Activated CD8-positive, alpha-beta memory T cell treated with anti-CD3 and anti-CD28 coated beads, Interleukin-2, amount 50 U/mL, for 48 hours (primary cell): ENCODE measurements at regions not wholly inside any gene's neighbourhood (a gene's known extent, or its start where the extent isn't known, plus 50 kb on each side); places are given as distances from the start of the nearest gene placed in this dataset.

Experiments used
- DNase-seq: peaks from one replicate; pipeline ENCODE4 v3.0.0-alpha.2; 2020

DNA sequence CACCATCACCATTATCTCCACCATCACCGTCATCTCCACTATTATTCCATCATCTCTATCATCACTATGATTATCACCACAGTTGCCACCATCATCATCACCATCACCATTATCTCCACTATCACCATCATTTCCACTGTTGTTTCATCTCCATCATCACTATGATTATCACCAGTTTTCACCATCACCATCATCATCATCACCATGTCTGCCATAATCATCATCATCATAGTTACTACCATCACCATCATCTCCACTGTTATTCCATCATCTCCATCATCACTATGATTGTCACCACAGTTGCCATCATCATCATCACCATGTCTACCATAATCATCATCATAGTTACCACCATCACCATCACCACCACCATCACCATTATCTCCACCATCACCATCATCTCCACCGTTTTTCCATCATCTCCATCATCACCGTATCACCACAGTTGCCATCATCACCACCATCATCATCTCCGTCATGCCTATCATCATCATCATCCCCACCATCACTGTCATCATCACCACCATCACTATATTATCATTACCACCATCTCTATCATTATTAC is 264.9 kb downstream of the BRD1 start:
- no peak for DNase-seq

DNA sequence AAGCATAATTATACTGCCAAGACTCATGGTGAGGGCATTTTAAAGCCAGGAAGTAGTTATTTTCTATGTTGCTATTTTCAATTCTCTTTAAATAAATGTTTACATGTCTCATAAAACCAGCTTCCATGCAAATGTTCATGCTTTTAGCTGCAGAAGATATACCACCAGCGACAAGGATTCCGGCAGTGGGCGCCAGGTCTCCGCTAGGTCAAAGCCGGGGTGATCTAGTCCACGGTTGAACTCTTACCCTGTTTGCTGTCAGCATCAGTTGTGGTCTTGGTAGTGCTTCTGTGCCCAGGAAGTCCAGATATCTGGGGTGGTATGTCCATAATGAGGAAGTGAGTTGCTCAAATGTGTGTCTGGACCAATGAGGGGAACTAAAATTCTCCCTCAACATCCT is 265.7 kb downstream of the BRD1 start:
- no peak for DNase-seq

DNA sequence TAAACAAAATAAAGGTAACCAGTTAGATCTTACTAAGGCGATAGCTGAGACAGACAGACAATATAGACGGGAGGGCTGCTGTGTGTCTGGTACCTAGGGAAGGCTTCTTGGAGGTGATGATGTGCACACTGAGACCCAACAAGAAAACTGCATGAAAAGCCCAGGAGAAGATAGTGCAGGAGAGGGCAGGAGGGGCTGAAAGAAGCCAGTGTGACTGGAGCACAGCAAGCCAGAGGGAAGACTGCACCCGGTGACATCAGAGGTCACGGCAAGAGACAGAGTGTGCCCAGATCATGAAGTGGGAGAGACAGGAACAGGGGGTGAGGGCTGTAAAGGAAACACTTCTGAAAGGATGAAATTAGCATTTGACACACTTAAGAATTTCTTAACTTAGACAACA is 266.3 kb downstream of the BRD1 start:
- no peak for DNase-seq

DNA sequence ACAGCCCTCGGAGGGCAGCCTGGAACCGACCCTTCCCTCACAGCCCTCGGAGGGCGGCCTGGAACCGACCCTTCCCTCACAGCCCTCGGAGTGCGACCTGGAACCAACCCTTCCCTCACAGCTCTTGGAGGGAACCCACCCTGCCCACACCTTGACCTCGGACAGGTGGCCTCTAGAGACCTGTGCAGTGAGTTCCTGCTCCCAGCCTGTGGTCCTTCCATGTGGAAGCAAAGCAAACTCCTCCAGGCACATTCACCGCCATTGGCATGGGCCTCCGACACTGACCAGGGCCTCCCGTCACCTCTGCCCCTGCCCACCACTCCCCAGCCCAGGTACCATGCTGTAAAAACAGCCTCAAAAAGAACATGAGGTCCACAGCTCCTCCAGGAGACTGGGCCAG is 272.1 kb downstream of the BRD1 start:
- no peak for DNase-seq

DNA sequence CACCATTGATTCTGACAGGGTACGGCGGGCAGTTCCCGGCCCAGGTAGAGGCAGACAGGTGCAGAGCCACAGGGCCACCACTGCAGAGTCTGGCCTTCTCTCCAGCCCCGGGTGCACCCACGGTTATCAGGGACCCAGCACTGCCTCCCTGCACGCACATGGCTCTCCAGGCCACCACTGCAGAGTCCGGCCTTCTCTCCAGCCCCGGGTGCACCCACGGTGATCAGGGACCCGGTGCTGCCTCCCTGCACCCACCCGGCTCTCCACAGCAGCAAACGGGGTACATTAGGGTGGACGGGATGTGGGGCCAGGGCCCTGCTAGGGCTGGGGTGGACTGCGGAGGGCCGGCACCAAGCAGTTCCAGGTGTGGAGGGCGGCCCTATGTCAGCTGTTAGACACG is 272.9 kb downstream of the BRD1 start:
- DNase-seq, result no peak

DNA sequence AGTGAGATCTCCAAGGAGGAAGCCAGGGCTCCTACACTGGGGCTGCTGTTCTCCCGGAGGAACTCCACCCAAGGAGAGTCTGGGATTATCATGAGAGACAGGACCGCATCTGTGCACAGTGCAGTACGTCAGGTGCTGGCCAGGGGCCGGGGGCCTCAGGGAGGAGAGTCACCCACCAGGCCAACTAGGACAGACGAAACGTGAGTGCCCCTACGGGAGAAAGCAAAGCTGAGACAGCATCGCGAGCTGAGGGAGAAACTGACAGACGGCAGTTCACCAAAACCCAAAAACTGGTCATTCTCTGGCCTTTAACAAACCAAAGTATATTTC is 273.4 kb downstream of the BRD1 start:
- no peak for DNase-seq

DNA sequence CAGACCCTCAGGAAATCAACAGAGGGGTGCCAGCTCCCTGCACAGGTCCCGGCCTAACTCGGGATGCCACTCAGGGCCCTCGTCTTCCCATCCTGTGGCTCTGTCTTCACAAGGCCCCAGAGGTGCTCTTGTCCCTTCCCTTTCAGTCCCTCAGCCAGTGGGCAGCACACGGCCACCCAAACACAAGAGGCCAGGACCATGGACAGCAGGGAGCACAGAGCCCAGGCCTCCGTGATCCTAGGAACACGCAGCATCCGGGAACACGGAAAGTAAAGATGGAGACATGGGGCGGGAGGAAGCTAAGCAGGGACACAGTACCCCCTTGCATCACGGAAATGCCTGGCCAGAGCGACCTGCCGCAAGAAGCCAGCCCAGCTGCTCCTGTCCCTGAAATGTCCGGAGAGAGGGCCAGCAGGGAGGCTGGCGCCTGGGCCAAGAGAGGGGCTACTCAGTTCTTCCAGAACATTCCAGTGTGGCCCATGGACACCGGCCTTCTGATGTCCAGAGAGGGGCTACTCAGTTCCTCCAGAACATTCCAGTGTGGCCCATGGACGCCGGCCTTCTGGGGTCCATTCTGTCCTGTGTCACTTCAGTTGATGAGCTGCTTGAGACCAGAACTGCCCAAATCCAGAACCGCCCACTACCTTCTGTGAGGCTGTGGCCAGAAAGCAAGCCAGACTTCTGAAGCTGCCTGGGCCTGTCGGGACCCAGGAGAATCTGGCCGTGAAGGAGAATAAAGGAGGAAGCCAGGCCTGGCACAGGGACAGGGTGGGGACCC is 274.0 kb downstream of the BRD1 start:
- DNase-seq, result no peak

DNA sequence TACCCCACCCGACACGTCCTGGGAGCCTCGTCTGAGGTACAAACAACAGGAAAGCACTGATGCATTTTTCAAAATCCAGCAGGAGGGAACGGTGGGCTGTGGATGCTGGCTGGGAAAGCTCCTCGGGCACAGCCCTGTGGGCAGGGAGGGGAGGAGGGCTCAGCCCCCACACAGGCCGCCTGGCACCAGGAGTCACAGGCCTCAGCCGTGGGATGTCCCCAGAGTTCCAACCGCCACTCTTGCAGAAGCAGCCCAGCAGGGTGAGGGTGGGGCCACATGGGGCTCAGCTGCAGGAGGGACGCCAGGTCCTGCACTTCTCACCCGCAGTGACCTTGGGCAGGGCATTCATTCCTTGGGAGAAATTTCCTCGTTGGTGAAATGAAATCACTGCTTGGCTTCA is 274.6 kb downstream of the BRD1 start:
- no peak for DNase-seq

DNA sequence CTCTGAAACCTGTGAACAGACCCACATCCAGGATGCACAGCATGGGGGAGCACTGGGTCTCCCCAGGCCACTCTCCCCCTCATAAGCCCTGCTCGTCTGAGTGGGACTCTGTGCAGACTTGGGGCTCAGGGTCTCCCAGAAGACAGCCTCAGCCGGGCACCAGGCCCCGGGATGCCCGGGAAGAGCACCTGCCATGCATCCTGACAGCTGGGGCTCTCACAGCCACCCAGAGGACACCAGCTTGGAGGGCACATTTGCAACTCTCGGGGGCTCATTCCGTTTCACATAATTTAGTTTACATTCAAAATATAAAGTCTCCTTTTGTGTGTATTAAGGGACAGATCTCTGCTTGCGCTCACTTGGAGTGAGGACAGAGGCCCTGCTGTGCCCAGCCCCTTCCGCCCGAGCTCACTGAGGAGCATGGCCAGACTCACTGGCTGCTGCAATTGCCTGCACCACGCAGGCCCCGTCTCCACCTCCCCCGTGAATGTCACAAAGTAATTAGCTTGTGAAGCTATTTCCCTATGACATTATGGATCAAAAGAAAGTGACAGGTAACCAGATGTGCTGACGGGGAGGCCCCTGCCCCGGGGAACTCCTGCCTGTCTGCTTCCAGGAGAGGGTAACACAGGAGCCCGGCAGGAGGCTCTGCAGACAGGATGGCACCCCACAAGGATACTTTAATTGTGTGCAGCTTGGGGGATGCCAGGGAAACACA is 275.6 kb downstream of the BRD1 start:
- no peak for DNase-seq

DNA sequence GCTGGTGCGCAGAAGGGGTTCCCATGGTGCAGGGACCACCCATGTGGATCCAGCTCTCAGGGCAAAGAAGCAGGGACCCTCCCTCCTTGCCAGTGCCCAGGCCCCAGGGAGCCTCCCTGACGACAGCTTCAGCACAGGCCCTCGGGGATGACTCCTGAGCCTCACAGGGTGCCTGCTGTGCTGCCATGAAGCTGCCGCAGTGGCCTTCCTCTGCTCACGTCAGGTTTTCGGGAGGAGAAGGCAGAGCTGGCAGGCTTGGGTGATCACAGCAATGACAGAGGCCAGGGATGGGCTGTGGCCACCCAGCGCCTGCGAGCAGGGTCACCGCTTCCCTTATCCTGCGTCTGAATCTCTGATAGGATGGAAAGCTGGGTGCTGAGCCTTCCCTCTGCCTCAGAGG is 276.2 kb downstream of the BRD1 start:
- no peak for DNase-seq

DNA sequence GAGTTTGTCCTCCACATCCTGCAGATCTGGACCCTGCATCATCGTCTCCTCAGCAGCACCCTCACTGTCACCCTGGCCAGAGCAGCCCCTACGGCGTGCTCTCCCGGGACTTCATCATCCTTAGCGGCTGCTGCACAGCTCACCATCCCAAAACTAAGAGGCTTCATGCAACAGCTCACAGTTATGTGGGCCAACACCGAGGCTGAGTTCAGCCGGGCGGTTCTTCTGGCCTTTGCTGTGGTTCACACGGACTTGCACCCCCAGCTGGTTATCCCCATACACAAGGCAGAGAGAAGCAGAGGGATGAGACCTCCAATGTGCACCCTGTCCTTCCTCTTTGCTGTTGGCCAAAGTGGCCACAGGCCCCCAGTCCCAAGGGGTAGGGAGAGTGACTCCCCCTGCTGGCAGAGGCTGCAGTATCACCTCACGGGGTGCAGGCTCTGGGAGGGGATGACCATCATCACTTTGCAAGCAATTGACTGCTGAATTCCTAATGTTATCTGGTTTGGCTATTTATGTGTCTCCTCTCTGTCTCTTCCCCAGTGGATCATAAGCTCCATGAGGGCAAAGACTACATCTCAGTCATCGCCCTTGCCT is 276.8 kb downstream of the BRD1 start:
- DNase-seq, result no peak

DNA sequence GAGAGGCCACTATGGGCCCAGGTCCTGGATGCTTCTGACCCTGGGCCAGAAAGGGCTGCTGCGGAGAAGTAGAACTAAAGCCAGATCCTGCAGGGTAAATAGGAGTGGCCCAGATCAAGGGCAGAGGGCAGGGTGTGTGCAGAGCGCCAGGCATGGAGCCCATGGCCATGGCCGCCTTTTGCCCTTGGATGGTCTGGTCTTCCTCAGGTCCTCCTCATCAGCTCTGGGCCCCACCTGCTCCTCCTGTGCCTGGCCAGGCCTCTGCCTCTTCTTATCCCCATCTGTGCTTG is 277.6 kb downstream of the BRD1 start:
- no peak for DNase-seq

DNA sequence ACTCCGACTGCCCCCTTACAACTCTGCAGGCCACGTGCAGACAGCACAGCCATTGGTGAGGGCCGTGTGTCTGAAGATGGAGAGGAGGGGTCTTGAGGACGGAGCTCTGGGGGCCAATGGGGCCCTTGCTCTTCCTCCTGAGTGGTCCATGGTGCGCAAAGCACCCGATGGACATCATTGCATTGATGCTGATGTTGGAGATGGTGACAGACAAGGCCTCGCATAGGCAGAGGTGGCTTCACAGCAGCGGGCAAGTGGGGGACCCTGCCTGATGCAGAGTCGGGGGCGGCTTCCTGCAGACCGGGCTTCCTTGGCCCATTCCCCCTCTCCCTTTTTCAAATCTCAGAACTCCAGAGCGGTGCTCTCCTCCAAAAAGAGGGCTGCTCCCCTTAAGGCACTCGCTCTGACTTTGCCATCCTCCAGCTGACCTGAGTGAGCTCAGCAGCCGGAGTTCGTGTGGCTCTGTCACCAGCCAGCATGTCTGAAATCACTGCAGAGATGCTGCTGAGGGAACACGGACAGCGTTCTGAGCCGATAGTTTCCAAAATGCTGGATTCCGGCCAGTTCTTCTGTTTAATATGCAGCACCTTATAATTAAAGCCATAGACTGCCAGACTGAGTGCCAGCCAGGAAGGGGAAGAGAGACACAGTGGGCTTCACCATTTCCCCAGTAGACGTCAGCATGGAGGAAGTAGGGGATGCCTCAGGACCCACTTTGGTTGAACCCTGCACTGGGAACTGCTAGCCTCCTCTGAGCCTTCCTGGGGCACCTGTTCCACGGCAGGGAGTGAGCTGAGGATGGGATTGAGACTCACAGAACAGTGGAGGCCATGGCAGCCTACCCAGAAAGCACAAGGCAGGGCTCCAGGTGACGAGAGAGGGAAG is 278.2 kb downstream of the BRD1 start:
- no peak for DNase-seq

DNA sequence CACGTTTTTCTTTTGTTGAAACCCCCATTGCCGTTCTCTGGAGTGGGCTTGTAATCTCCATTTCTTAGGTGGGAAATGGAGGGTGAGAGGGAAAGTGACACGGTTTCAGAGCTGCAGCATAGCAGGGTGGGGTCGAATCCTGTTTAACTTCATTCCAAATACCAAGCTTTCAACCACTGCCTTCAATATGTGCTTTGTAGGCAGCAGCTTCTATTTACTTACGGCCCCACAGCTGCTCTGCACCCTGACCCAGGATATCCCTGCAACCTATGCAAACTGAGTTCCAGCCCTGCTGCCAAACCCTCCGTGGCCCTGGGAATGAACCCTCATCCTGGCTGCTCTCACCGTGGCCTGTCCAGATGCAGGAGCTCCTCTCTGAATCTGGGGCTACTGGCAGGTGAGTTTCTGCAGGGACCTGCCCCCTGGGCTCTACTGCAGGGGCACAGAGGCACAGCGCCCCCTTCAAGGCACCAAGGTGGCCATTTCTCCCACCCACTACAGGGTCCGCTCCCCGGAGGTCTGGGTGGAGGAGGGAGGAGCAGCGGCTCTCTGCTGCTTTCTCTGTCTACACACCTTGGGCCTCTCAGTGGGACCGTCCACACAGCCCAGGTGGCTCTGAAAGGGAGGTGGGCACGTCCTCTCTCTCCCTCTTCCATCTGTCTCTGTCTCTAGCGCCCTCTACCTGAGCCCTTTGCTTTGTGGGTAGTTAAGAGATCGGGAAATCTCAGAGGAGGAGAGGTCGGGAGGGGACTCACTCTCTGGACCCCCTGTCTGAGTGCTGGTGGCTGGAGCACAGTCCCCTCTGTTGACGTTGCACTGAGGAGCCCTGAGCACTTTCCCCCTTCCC is 279.1 kb downstream of the BRD1 start:
- DNase-seq, result no peak

DNA sequence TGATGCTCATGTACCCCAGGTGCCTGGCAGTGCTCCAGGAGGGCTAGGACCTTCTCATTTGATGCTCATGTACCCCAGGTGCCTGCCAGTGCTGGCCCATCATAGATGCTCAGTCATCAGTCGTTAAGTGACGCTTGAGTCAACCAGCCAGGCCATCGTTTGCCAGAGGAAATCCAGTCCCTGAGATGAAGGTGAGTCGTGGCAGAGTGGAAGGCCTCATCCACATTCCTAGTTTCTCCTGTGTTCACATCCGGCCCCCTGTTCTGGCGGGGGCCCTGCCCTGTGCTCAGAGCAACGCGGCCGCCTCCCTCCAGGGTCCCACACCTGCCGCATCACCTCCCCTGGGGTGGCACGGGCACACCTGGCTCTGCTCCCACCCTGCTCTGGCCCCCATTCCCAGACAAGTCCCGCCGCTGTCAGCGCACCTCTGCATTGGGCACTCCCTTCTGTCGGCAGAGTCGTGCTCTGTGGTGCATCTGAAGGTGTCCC is 279.9 kb downstream of the BRD1 start:
- no peak for DNase-seq

DNA sequence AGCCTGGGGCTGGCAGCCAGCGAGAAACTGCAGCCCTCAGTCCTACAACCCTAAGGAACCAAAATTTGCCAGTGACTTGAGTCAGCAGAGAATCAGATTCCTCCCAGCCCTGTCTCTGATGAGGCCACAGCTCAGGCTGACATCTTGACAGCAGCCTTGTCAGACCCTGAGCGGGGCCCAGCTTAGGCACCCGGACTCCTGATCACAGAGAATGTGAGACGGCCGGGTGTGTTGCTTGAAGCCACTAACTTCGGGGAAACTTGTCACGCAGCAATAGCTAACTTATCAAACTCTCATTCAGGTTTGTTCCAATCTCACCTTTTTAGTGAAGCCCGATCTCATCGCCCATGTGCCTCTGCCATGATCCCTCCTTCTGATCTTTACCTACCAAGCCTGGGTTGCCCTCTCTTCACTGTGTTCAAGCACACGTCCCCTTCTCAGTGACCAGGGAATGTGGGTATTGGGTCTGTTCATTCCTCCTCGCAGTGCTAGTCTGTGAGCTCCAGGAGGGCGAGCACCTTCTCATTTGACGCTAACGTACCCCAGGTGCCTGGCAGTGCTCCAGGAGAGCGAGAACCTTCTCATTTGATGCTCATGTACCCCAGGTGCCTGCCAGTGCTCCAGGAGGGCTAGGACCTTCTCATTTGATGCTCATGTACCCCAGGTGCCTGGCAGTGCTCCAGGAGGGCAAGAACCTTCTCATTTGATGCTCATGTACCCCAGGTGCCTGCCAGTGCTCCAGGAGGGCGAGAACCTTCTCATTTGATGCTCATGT is 280.7 kb downstream of the BRD1 start:
- no peak for DNase-seq

DNA sequence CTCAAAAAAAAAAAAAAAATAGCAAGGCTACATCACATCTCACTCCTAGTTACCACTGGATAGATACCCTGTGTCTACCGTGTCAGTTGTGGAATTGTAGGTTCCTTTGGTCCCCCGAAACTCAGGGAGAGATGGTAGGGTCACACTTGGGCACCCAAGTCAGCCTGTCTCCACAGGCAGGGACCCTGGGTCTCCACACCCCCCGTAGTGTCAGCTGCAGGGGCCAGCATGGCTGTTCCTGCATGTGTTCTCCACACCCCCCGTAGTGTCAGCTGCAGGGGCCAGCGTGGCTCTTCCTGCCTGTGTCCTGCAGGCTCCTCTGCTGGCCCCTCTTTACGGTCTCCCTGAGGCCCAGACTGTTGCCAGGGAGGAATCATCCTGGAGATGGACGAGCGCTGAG is 282.1 kb downstream of the BRD1 start:
- DNase-seq, result no peak

DNA sequence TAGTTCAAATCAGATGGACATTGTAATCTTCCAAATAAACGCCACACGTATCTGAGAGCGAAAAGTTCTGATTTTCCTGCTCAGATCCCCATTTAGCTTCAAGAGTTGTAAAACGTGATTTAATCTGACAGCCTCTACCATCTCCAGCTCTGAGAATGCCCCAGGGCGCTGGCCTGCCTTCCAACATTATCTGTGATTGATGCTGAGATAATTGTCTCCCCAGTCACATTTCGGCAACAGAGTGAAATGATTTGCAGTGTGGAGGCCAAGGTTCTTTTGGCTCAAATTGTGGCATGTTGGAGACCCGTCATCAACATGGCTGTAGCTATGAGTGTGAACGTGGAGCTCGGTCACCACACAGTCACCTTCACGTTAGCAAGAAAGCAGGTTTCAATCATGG is 283.4 kb downstream of the BRD1 start:
- DNase-seq, result no peak

DNA sequence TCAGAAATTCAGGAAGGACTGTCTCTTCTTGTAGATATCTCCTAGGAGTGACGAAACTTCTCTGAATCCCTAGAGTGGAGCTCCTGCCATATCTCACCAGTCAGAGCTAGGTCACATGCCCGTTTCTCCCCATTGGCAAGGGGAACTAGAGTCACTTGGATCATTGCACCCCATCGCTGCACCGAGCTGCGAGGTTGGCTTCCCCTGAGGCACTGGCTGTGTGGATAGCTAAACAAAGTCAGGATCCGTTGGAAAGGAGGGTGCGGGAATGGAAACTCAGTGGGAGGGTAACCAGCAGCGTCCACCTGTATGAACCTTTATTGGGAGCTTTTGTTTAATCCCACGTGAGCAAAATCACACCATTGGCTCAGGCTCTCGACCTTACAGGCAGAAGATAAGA is 283.8 kb downstream of the BRD1 start:
- no peak for DNase-seq

DNA sequence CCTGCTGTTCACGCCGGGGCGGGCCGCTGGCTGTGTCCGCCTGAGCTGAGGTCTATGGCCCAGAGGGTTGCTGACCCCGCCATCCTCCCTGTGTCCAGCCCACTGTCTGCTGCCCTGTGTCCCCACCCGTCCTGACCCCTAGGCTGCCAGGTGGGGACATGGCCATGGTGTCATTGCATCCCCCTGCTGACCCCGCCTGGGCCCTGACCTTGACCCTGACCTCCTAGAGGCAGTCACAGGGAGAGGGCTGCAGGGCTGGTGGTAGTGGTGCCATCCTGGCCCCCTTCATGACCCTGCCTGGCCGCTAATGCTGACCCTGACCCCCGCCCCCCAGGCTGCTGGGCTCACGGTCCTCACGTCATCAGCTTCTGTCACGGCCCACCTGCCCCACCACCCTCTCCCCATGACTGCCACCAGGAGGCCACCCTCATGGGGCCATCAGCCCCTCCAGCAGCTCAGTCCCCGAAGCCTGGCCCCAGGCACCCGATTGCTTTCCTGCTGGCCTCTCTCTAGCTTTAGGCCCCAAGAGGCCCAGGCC is 285.9 kb downstream of the BRD1 start:
- DNase-seq, result no peak
